ENCODE measurements at regions not wholly inside any gene's neighbourhood (a gene's known extent, or its start where the extent isn't known, plus 50 kb on each side); places are given as distances from the start of the nearest gene placed in this dataset.
A peak's percentile ranks its signal among the peaks of the same experiment; 100 is the strongest.

- H3K23me2 ChIP-seq (ENCODE audit: insufficient read length, low read depth, low read length, poor library complexity, severe bottlenecking), result no peaks in the 10 kb centered on the region
- no peak overlapping the region for H4K5ac ChIP-seq (ENCODE audit: insufficient read length, low read depth, low read length)
- no peak overlapping the region for H2BK12ac ChIP-seq (ENCODE audit: insufficient read length, low read depth, low read length)
- H2BK120ac ChIP-seq (ENCODE audit: low read depth, low read length, poor library complexity, severe bottlenecking), result no peak overlapping the region
- H3K27me3 ChIP-seq (ENCODE audit: insufficient read depth, low read length), result no peaks in the 10 kb centered on the region
- H3K27ac ChIP-seq (ENCODE audit: insufficient read length, low read depth, low read length), result no peak overlapping the region
- H3K9ac ChIP-seq (ENCODE audit: extremely low read depth, insufficient read length, low read length), result no peak overlapping the region
- H2BK5ac ChIP-seq (ENCODE audit: insufficient read length, low read length), result no peak overlapping the region
- TF ChIP-seq CTCF (conservative IDR thresholded peaks at IDR 0.05), result no peak
- H3K23ac ChIP-seq (ENCODE audit: insufficient read length, low read depth, low read length), result no peak overlapping the region
- peaks cover 2% of the 10 kb centered on the region; the same call in 1 of the 2 replicates for H3K79me2 ChIP-seq (ENCODE audit: insufficient read depth, low read length)
- H3K14ac ChIP-seq (ENCODE audit: insufficient read depth, low read length), result no peak overlapping the region
- H3K4me2 ChIP-seq (ENCODE audit: insufficient read depth, insufficient read length, low read length), result no peak overlapping the region
- no peak for DNase-seq
- H4K91ac ChIP-seq (ENCODE audit: insufficient read length, low read depth, low read length), result no peak overlapping the region
- H2BK20ac ChIP-seq (ENCODE audit: low read depth, low read length, poor library complexity, severe bottlenecking), result no peak overlapping the region
- no peak overlapping the region for H3T11ph ChIP-seq (ENCODE audit: low read length)
- no peak overlapping the region for H2AFZ ChIP-seq (ENCODE audit: low read length)
- no peaks in the 10 kb centered on the region for H3K27me3 Mint-ChIP-seq (ENCODE audit: low read depth)
- H2BK15ac ChIP-seq (ENCODE audit: low read depth, low read length), result no peak overlapping the region
- no peaks in the 10 kb centered on the region for H3K9me3 Mint-ChIP-seq
- no peak overlapping the region for H3K56ac ChIP-seq (ENCODE audit: insufficient read length, low read depth, low read length)
- no peaks in the 10 kb centered on the region for H3K9me3 ChIP-seq (ENCODE audit: control insufficient read depth, low read depth, low read length)
- H3K18ac ChIP-seq (ENCODE audit: insufficient read length, low read depth, low read length), result no peak overlapping the region
- no CpG with 5 or more reads among the region's 4 CpGs for WGBS (ENCODE audit: extremely low coverage, insufficient read length, low lambda C conversion rate)
- H4K20me1 ChIP-seq (ENCODE audit: control insufficient read depth, insufficient read depth, insufficient read length), result peaks cover 2% of the 10 kb centered on the region
- H3K27ac Mint-ChIP-seq, result peak overlapping the region in 2 of 3 experiments; percentile 44 to 66; a peak in 4 of 7 replicates
- H3K4me1 Mint-ChIP-seq, result peaks cover 23 to 24% of the 10 kb centered on the region in 2 experiments
- peaks cover 14 to 47% (median 17%) of the 10 kb centered on the region in 3 experiments; a peak in 6 of 7 replicates for H3K36me3 Mint-ChIP-seq (ENCODE audit: insufficient read depth in 1 of 3, low read depth in 3 of 3)
- peaks cover 12% of the 10 kb centered on the region for H3K79me1 ChIP-seq (ENCODE audit: insufficient read depth, low read depth, low read length, poor library complexity, severe bottlenecking)
- H3K4ac ChIP-seq (ENCODE audit: low read depth, low read length), result no peak overlapping the region
- no peak overlapping the region for H2AK5ac ChIP-seq (ENCODE audit: insufficient read length, low read length)
- H3K4me3 Mint-ChIP-seq, result no peak overlapping the region
- H4K8ac ChIP-seq (replicated peaks; ENCODE audit: insufficient read length, low read depth, low read length), result no peak overlapping the region
- no peaks in the 10 kb centered on the region; the same call in 1 of the 2 replicates for H3K4me1 ChIP-seq (ENCODE audit: insufficient read depth, low read length)
Observed at GRCh38 chr6:21811484-21811883, 217.9 kb downstream of the SOX4 start.
